IPS-NIHi11 (cell line): ENCODE measurements at regions not wholly inside any gene's neighbourhood (a gene's known extent, or its start where the extent isn't known, plus 50 kb on each side); places are given as distances from the start of the nearest gene placed in this dataset.

ENCODE experiments used
- DNase-seq: peaks from one replicate; pipeline ENCODE4 v3.0.0; 2012; ENCODE audit warnings: mixed read lengths, low spot score

DNA sequence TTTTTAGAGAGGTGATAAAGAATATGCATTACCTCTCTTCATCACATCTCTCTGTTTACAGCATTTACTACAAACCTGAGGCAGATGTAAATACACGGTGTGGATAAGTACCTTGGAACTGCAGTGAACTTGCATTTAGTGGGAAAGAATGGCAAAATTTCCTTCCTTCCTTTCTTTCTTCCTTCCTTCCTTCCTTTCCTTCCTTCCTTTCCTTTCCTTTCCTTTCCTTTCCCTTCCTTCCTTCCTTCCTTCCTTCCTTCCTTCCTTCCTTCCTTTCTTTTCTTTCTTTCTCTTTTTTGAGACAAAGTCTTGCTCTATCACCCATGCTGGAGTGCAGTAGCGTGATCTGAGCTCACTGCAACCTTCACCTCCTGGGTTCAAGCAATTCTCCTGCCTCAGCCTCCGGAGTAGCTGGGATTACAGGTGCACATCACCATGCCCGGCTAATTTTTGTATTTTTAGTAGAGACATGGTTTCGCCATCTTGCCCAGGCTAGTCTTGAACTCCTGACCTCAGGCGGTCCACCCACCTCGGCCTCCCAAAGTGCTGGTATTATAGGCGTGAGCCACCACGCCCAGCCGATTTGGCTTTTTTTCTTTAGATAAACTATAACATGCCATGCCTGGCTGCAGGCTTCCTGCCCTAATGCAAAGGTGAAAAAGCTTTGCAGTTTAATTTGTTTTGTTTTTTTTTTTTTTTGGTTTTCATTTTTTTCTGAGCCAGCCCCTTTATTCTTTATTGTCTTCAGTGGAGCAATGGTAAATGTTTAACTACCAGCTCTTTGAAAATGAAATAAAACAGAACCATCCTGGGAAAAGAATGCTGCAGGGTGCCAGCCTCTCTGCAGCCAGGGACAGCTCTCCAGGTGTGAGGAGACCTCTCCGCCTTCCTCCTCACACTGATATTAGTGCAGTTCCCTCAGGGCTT, 64.2 kb upstream of the NEDD9 start:
- no peak for DNase-seq

DNA sequence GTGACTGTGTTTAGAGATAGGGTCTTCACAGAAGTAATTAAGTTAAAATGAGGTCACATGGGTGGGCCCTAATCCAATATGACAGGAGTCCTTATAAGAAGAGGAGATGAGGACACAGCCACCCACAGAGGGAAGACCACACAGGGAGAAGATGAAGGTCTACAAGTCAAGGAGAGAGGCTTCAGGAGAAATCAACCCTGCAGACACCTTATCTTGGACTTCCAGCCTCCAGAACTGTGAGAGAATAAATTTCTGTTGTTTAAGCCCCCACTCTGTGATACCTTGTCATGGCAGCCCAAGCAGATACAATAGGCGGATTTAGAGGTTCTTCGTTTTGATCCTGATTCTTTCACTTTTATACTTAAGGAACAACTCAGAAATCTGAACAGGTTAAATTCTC, 63.5 kb upstream of the NEDD9 start:
- DNase-seq, result no peak

DNA sequence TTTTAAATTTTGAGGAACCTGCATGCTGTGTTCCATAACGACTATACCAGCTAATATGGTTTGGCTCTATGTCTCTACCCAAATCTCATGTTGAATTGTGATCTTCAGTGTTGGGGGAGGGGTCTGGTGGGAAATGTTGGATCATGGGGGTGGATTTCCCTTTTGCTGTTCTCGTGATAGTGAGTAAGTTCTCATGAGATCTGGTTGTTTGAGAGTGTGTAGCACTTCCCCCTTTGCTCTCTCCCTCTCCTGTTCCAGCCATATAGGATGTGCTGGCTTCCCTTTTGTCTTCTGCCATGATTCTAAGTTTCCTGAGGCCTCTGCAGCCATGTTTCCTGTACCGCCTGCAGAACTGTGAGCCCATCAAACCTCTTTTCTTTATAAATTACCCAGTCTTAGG, 61.8 kb upstream of the NEDD9 start:
- DNase-seq, result no peak

DNA sequence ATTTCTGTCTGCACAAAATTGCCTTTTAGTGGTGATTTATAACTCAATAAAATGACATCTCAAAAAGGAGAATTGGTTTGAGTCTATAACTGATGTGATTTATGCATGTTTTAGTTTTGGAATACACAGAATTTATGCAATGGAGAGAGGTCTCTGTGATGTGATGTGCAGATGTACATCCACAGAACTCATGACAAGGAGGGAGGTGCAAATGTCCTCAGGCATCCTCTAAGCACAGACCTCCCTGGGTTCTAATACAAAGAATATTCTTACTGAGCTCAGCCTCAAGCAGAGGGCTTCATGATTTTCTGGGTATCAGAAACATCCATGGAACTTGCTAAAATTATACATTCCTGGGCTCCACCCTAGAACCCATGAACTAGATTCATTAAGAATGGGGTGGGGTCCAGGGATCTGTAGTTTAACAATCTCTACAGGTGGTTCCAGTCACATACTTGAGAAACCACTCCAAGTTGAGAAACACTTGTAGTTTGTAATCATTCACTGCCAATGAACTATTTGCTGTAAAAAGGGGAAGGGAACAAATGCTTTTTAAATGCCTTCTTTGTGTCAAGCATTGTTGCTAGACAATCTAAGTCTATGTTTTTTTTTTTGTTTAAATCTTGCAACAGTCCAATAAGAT, 60.2 kb upstream of the NEDD9 start:
- DNase-seq, result no peak

DNA sequence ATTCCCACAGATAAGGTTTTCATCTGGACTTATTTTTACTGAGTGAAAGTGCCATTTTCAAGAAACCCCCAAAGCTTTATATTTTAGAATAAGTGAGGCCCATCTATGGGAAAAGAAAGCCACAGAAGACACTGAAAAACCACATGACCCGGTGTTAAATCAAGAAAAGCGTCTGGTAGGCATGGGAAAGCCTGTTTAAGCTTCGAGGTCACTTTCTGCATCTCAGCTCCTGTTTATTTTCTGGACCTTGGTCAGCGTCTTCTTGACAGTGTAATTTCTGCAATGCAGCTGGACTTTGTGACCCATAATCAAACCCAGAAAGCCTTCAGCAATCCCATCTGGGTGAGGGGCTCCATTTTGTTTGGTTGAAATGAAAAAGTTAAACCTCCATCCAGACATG, 59.6 kb upstream of the NEDD9 start:
- DNase-seq, result no peak

DNA sequence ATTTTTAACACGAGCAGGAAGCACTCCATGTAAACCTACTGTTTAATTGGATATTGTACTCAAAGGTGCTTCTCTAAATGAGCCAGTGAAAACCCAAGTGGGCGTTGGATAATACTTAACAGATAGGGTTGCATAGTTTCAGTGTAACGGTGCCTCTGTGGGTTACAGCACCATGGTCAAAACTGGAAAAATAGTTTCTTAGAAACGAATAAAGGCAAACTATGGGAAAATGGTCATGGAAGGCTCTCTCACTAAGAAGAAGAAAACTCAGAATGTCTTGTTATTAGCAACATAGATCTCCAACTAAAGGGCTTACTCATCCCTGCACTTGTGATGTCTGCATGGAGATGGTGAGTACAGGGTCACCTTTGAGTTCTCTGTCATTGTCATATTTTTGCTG, 59.1 kb upstream of the NEDD9 start:
- no peak for DNase-seq

DNA sequence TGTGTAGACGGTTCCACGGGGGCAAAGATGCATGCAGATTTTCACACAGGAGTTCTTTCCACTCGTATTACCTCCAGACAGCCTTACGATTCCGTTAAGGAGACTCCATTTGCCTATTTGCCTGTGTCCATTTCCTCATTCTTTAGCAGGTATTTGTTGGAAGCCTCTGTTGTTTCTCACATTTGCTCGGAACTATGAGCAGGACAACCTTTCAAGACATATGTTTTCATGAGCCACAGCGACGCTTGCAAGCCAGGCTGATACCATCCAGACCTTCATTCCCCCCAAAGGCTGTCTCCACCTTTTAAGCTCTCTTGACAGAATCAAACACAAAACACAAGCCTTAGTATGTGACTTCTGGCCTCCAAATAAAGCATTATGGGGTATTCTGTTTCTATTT, 57.6 kb upstream of the NEDD9 start:
- DNase-seq, result no peak

DNA sequence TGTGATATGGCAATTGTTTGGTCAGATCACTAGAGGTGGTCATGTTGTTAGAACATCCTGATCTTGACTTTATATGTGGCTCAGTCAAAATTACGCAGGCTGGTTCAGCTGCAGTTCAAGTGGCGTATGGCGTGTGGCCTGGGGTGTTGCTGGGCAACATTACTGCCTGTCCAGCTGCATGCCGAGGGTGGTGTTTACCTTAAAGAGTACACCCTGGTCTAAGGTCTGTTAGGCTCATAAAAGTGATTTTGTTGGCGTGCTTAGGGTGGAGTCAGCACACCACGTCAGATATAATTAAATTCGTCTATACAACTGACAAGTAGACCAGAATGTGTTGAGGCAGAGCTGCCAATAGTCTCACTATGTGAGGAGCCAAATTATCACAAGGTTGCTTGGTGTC, 55.6 kb upstream of the NEDD9 start:
- DNase-seq, result no peak

DNA sequence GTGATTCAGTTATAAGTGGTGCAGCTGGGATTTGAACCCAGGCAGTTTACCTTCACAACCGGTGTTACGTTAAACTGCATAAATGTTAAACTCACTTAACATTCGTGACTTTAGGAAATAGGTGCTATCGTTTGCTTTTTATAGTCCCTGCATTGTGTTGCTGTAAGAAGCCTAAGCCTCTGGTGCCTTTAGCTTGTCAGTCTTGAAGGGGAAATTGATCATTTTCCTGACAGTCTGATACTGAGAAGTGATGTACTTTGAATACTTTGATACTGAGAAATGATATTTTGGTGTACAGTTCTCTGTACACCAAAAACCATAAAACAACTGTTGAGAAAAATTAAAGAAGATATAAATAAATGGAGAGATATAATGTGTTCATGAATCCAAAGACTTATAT, 52.5 kb upstream of the NEDD9 start:
- no peak for DNase-seq

DNA sequence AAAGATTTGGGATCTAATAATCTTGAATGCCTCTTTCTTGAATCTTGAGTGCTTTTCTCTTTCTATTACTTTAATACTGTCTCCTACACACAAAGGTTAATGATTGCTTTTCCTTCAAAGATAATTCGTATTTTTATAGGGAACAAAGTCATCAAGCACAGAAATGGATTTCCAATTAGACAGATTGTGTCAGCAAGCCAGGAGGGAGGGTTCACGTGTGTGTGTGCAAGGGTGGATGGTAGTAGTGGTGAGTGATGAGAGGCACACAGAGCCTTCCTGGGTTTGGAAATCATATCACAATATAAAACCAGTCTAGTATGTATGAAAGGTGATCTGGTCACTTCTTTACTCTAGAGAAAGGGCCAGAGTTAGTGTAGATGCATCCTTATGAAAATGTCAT, 51.2 kb upstream of the NEDD9 start:
- no peak for DNase-seq

DNA sequence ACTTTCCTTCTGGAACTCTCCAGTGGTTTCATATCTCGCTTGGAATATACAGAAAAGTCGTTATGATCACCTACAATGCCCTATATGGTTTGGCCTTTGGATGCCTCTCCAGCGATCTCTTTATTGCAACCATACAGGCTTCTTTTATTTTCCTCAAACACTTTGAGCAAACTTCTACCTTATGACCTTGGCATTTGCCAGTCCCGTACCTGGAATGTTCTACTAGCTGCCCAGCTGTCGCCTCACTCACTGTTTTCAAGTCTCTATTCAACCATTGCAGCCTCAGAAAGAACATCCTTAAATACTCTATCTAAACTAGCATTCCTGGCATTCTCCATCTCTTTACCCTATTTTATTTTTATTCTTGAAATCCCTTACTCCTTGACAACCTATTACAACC, 50.4 kb upstream of the NEDD9 start:
- DNase-seq, result no peak
